NCI-H446 treated with DMSO at 0.1 percent for 48 hours (cell line): ENCODE measurements at regions not wholly inside any gene's neighbourhood (a gene's known extent, or its start where the extent isn't known, plus 50 kb on each side); places are given as distances from the start of the nearest gene placed in this dataset.

ENCODE experiments used
- DNase-seq: peaks from one replicate; lab custom pipeline; 2025; lab: John Stamatoyannopoulos, UW

- DNase-seq: no peak
These were observed 156.5 kb upstream of the MYL2 start for GRCh38 chr12:111076611-111077451.

DNA sequence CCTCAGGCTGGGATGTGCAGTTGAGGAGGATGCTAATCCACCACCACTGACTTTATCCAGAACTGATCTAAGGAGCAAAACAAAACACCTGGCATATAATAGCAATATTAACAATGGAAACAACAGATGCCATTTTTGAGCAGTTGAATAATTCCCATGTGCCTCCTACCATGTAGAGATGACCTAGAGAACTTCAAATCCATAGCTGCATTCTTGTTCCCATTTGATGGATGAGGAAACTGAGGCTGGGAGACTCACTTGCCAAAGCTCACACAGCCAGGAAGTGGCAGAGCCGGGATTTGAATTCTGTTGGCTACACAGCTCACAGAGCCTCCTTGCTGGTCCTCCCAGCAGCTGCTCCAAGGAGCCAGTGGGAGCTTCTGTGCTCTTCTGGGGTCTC, 155.8 kb upstream of the MYL2 start:
- DNase-seq: no peak

DNA sequence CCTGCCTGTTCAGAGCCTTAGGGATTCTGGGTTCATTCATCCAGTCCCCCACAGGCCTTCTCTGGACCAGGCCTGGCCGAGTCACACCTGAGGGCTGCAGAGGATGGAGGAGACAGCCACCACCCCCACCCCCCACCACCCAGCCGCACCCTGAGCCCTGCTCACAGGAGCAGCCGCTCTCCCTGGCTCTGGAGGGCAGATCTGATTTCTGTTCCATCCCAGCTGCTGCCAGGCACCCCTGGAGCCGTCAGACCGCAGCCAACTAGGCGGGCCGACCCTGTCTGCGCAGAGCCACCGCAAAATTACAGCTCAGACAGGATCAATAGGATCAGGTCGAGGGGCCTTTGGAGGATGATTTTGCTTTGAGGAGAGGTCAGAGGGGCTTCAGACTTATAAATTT, 154.6 kb upstream of the MYL2 start:
- DNase-seq: no peak

DNA sequence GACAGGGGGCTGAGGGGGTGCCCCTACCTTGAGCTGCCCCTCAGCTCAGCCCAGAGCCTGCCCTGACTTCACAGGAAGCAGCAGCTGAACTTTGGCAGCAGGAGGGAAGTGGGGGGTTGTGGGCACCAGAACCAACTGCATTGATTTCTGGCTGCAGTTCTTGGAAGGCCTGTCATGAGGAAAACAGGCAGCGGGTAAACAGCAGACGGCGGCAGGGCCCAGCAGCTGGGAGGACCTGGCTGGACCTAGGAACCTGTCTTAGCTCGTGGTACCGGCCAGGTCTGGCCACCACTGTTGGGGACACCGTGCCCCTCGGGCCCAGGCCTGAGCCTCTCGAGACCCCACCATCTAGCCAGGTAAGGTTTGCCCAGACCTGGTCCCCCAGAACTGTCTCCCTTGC, 154.2 kb upstream of the MYL2 start:
- DNase-seq: no peak

- no peak for DNase-seq
These were observed 153.0 kb upstream of the MYL2 start for GRCh38 chr12:111073370-111073769.

DNA sequence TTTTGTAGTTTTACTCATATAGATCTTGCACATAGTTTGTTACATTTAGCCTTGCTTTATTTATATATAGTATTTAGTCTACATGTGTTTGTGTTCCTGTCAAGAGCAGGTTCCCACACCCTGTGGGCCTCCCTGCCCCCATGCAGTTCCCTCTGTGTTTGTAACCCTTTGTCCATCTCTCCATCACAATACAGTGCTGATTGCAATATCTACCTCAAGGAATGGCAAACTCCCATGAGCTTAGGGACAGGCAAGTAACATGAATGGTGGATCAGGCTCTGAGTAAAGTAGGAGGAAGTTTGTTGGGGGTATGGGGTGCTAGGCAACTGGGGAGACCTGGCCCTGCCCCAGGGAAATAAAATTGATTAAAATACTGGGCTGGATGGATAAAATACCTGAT, 151.9 kb upstream of the MYL2 start:
- DNase-seq: no peak

DNA sequence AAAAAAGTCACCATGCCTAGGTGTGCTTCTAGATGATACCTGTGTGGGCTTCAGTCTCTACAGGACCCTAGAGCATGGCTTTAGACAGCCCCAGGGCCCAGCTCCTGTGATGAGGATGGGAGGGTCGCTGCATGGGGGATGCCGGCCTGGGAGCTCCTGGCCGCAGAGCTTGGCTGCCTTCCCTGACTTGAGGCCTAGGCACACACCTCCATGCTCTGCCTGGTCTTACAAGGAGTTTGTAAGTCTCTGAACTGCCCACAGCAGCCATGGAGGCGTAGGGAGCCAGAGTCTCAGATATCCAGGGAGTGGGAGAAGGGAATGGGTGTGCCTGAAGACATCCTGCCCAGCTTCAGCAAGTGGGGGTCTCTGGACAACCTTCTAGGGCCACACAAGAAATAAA, 149.5 kb upstream of the MYL2 start:
- no peak for DNase-seq

GRCh38 chr12:111068290-111068689, 147.9 kb upstream of the MYL2 start:
- no peak for DNase-seq

DNA sequence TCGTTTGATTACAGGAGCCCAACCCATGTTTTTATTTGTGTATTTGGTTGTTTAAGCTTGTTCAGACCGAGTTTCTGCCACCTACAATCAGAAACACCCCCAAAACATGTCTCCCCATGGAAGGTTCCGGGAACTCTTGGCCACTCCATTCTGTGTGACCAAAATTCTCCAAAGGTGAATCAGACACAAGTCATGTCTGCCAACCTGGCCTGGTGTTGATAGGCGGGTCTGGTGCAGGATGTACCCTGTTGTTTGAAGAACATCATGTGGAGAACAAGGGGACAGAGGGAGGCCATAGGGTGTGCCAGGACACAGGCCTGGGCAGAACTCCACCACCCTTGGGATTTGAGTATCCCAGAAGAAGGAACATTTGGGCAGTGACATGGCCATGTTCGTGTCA, 147.1 kb upstream of the MYL2 start:
- DNase-seq: no peak

DNA sequence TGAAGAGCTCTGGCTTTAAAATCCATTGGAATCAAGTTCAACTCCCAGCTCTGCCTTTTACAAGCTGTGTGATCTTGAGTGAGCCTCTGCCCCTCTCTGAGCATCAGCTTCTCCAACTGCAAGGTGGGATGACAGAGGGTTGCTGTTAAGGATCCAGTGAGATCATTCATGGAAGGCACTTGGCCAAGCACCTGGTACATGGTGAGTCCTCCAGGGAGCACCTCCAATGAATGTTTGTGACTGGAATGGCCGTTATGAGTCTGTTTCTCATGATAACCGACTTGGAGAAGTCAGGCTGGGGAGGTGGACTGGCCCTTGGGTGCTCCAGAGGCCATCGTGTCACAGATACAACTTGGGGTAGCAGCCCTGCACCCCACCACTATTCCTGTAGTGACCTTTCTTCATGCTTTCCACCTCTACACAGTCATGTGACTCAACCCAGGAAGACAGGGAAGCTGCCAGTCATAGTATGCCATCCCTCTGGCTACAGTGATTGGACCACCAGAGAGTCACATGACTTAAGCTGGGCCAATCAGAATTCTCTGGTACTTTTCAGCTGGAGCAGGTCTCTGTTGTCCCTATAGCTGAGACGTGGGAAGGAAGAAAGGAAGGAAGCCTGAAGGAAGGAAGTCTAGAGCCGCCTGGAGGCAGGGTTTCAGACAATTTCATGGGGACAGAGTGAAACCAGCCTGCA, 146.5 kb upstream of the MYL2 start:
- no peak for DNase-seq

DNA sequence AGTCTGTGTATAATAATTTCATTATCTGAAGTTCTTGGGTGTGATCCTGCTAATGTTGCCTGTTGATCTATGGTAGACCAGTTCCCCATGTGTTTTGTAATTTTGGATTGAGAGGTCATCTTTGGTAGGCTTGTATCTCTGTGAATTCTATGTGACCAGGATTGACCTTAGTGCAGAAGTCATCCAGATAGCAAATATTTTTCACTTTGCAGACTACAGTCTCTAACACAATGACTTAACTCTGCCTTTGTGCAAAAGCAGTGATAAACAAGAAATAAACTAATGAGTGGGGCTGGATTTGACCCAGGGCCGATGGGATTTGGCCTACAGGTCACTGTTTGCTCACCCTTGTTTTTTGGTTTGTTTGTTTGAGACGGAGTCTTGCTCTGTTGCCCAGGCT, 144.6 kb upstream of the MYL2 start:
- DNase-seq: no peak

DNA sequence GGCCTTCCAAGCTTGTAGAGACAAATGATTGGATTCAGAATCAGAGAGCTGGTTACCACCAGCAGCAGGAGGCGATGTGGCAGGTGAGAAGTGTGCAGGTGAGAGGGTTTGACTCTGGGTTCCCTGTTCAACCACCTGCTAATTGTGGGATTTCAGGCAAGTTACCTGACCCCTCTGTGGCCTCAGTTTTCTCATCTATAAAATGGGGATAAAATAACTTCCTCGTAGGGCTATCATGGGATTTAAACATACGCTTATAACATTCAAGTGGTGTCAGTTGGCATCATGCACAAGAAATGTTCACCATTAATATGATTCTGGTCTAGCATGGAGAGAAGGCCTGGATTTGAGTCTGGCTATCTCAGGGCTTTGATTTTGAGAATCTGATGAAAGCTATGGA, 143.8 kb upstream of the MYL2 start:
- no peak for DNase-seq

DNA sequence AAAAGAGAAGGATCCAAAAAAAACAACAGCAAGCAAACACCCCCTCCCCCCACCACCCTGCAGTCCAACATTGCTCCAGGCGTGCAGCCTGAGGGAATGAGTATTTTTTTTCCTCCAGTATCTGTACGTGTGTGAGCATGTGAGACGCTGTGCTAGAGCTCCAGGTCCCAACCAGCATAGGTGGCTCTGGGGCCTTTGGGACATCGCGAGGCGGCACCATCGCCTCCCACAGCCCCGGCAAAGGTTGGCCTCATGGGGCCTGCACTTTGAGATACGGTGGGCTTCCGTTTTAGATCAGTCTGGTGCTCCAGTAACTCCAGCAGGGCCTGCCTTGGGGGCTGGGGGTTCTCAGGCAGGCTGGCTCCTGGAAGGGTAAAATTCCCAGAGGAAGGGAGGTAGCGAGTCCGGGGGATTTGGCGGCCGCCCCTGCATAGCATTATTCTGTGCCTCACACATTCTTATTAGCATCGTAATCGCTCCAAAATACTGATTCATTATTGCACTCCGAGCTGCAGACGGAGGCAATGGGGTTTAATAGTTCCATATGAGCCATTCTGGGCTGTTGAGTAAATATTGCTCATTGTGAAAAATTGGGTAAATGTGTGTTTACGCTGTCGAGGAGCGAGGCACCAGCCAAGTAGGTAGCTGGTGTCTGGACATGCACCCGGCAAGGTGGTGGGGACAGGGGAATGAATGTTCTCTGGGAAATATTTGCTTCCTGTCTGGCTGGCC, 143.1 kb upstream of the MYL2 start:
- no peak for DNase-seq

DNA sequence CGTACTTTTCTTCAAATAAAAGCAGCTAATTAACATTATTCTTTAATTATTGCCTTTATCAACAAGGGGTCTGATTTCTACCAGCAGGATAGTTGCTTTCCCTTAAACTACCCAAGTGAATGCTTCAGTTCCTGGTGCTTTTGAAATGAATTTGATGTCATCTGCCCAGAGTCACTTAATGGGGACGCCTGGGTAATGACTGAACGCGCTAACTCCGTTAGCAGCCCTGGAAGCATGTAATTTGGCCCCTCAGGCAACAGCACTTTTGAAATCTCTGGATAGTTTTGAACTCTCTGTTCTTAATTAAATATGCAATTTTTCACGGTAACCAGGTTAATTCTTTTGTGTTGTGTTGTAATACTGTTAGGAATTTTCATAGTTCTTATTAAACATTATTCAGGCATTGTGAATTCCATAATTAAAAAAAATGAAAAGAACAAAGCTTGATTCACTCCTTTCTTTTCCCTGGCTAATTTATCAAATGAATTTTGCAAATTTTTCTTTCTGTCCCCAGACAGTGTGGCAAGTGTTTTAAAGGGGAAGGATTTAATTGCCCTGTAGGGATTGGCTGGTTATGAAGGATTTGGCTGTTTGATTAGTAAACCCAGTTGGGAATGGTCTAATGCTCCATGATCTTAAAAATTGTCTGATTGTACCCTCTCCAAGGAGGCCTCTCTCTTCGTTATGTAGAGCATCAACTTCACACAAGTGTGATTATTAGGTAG, 137.5 kb upstream of the MYL2 start:
- DNase-seq: no peak

DNA sequence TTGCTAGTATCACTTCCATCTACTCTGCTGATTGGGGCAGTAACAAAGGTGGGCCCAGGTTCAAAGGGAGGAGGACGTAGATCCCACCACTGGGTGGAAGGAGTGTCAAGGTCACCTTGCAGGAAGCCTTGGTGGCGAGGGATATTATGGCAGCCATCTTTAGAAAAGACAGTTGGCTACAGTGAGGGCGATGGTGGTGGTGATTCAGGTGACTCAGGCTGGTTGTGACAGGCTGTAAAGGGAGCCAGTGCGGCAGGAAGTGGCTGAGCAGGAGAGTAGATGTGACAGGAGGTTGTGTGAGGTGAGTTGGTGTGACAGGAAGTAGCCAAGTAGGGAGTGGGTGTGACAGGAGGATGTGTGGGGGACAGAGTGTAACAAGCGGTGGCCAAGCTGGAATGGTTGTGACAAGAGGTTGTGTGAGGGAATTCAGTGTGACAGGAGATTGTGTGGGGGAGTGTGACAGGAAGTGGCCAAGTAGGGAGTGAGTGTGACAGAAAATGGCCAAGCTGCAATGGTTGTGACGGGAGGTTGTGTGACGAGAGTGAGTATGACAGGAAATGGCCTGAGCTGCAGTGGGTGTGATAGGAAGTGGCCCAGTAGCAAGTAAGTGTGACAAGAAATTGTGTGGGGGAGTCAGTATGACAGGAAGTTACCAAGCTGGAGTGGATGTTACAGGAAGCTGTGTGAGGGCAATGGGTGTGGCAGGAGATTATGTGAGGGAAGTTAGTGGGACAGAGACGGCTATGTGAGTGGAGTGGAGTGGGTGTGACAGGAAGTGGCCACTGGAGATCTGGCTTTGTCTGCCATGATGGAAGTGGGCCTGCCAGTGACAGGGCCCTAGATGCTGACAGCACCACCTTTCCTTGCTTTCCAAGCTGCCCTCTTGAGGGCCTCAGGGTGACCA, 136.5 kb upstream of the MYL2 start:
- DNase-seq: no peak

GRCh38 chr12:111055181-111055880, 135.0 kb upstream of the MYL2 start:
- DNase-seq: no peak

DNA sequence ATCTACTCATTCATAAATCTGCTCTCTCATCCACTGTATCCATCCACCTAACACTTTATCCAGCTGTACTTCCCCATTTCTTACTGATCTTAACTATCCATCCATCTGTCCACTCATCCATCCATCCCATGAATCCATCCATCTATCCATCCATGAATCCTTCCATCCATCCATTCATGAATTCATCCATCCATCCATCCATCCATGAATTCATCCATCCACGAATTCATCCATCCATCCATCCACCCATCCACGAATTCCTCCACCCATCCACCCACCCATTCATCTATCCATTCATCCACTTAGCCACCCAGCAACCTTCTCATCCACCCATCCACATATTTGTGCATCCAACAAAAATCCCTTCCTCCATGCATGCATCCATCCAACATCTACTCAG, 128.6 kb upstream of the MYL2 start:
- no peak for DNase-seq

GRCh38 chr12:111046896-111047295, 126.5 kb upstream of the MYL2 start:
- DNase-seq: no peak

DNA sequence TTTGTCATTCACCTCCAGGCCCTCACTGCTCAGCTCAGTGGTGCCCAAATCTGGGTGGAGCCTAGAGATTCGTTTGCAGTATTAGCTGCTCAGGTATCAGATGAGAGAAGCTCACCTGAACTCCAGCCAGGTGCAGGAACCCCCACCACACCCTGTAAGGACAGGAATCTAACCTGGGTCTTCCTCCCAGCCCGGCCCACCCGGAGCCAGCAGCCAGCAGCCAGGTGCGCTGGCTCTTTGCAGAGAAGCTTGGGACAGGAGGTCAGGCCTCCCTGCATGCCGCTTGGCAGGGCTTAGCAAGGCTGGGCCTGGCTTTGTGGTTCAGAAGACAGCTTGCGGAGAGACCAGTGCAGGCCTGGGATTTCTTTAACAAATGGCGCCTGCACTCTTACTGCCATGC, 125.6 kb upstream of the MYL2 start:
- no peak for DNase-seq

DNA sequence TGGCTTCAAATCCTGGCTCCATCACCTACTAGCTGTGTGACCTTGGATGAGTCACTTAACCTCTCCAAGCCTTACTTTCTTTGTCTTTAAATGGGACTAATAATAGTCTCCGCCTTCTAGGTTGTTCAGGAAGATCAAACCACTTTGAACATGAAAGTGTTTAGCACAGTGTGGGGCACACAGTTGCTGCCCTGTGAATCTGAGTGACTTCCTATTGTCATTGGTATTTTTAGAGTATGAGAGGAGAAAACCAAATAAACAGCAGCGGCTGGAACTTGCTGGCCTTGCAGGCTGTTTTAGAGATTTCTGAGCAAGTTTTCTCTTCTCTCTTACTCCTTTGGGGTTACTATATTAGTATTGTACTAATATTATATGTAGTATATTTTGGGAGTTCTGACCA, 120.7 kb upstream of the MYL2 start:
- DNase-seq: no peak

- no peak for DNase-seq
These were observed 120.3 kb upstream of the MYL2 start for GRCh38 chr12:111040690-111041089.
